ENCODE measurements at regions not wholly inside any gene's neighbourhood (a gene's known extent, or its start where the extent isn't known, plus 50 kb on each side); places are given as distances from the start of the nearest gene placed in this dataset.

- no peak for DNase-seq (ENCODE audit: low read depth)
- no peak overlapping the region for H3K4me3 ChIP-seq (ENCODE audit: low read depth, low read length)
- no peak for TF ChIP-seq CTCF (conservative IDR thresholded peaks at IDR 0.05; ENCODE audit: low read depth, low read length)
Measured at GRCh38 chr3:41106691-41107090, 92.6 kb upstream of the CTNNB1 start.

- no peak for DNase-seq (ENCODE audit: low read depth)
- no peak for TF ChIP-seq CTCF (conservative IDR thresholded peaks at IDR 0.05; ENCODE audit: low read depth, low read length)
- no peak overlapping the region for H3K4me3 ChIP-seq (ENCODE audit: low read depth, low read length)
Measured at GRCh38 chr3:41111011-41111410, 88.3 kb upstream of the CTNNB1 start.

- H3K4me3 ChIP-seq (ENCODE audit: low read depth, low read length): no peak overlapping the region
- no peak for DNase-seq (ENCODE audit: low read depth)
- no peak for TF ChIP-seq CTCF (conservative IDR thresholded peaks at IDR 0.05; ENCODE audit: low read depth, low read length)
Measured at GRCh38 chr3:41112466-41112865, 86.8 kb upstream of the CTNNB1 start.

- H3K4me3 ChIP-seq (ENCODE audit: low read depth, low read length): no peak overlapping the region
- TF ChIP-seq CTCF (conservative IDR thresholded peaks at IDR 0.05; ENCODE audit: low read depth, low read length): no peak
- no peak for DNase-seq (ENCODE audit: low read depth)
Measured at GRCh38 chr3:41115069-41115468, 84.2 kb upstream of the CTNNB1 start.

GRCh38 chr3:41116851-41117250 lies 82.5 kb upstream of the CTNNB1 start:
- no peak for DNase-seq (ENCODE audit: low read depth)
- no peak overlapping the region for H3K4me3 ChIP-seq (ENCODE audit: low read depth, low read length)
- no peak for TF ChIP-seq CTCF (conservative IDR thresholded peaks at IDR 0.05; ENCODE audit: low read depth, low read length)

- no peak overlapping the region for H3K4me3 ChIP-seq (ENCODE audit: low read depth, low read length)
- DNase-seq (ENCODE audit: low read depth): peak; percentile 100
- no peak for TF ChIP-seq CTCF (conservative IDR thresholded peaks at IDR 0.05; ENCODE audit: low read depth, low read length)
Measured at GRCh38 chr3:41117398-41117870, 81.9 kb upstream of the CTNNB1 start.

GRCh38 chr3:41118461-41119390 lies 80.6 kb upstream of the CTNNB1 start:
- no peak for TF ChIP-seq CTCF (conservative IDR thresholded peaks at IDR 0.05; ENCODE audit: low read depth, low read length)
- DNase-seq (ENCODE audit: low read depth): peak; percentile 22
- H3K4me3 ChIP-seq (ENCODE audit: low read depth, low read length): no peak overlapping the region

Measured in choroid plexus epithelial cell (primary cell).